ENCODE measurements at regions not wholly inside any gene's neighbourhood (a gene's known extent, or its start where the extent isn't known, plus 50 kb on each side); places are given as distances from the start of the nearest gene placed in this dataset.

- no peak overlapping the region for H2BK15ac ChIP-seq (ENCODE audit: low read depth, poor library complexity, severe bottlenecking)
- no peak overlapping the region for H3K23ac ChIP-seq (ENCODE audit: low read length in 2 of 2)
- H2AFZ ChIP-seq (ENCODE audit: low read depth, low read length): no peak overlapping the region
- H3K27ac ChIP-seq (ENCODE audit: low read length, poor library complexity, severe bottlenecking): no peak overlapping the region
- no peaks in the 10 kb centered on the region for H3K4me1 ChIP-seq (ENCODE audit: control insufficient read depth, insufficient read depth, low read depth, low read length)
- no peak overlapping the region for H4K91ac ChIP-seq (ENCODE audit: low read length)
- no peak overlapping the region for H3K9ac ChIP-seq (ENCODE audit: low read length)
- H3K9me3 ChIP-seq (ENCODE audit: control insufficient read depth, low read length): no peaks in the 10 kb centered on the region
- no CpG with 5 or more reads among the region's 2 CpGs for WGBS
- H3K79me1 ChIP-seq (replicated peaks; ENCODE audit: low read length, poor library complexity, severe bottlenecking): no peaks in the 10 kb centered on the region
- H3K27me3 ChIP-seq (ENCODE audit: control insufficient read depth in 1 of 2, insufficient read depth in 1 of 2, low read length in 2 of 2): no peaks in the 10 kb centered on the region
- no peak overlapping the region for H2AK5ac ChIP-seq (ENCODE audit: low read length, severe bottlenecking)
- no peak overlapping the region for H2BK12ac ChIP-seq (ENCODE audit: low read length in 2 of 2)
- H3K4me3 ChIP-seq (ENCODE audit: insufficient read depth in 1 of 2, low read depth in 1 of 2, low read length in 2 of 2): no peak overlapping the region
- H3K14ac ChIP-seq (ENCODE audit: low read length in 2 of 2): no peak overlapping the region
- H3K4me2 ChIP-seq (ENCODE audit: low read length, poor library complexity, severe bottlenecking): no peak overlapping the region
- H2BK120ac ChIP-seq (ENCODE audit: low read depth, low read length): no peak overlapping the region
- H3K18ac ChIP-seq (ENCODE audit: low read depth in 1 of 2, low read length in 2 of 2): no peak overlapping the region
- no peak overlapping the region for H2BK5ac ChIP-seq (ENCODE audit: low read depth, low read length, poor library complexity, severe bottlenecking)
- no peaks in the 10 kb centered on the region for H3K36me3 ChIP-seq (ENCODE audit: control insufficient read depth in 1 of 2, insufficient read depth in 2 of 2, low read depth in 1 of 2, low read length in 2 of 2)
- no peak for DNase-seq
- H4K8ac ChIP-seq (ENCODE audit: low read length): no peak overlapping the region
- H3K4ac ChIP-seq (ENCODE audit: low read depth in 1 of 2, low read length in 2 of 2): no peak overlapping the region
Measured at GRCh38 chr10:56003555-56003954, 357.5 kb downstream of the ZWINT start.

DNA sequence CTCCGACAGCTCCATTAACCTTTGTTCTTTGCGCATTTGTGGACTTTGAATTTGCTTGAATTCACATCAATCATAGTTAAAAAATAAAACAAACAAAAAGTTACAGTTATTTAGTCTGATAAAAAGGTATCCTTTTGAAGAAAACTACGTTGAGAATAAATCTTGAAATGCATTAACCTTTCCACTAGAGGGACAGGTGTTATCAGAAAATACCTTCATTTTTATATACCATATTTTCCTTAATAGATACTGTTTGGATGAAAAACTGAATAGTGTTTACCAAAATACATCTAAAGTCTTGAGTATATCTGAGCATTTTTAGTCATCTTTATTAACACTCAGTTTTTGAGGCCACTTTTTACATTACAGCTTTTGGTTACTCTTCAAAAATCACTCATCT lies 371.9 kb downstream of the ZWINT start:
- Histone ChIP-seq H3K4ac (ENCODE audit: low read depth in 1 of 2, low read length in 2 of 2) (no peak overlapping the region), H3K9ac (ENCODE audit: low read length) (no peak overlapping the region), H3K79me1 (replicated peaks; ENCODE audit: low read length, poor library complexity, severe bottlenecking) (no peaks in the 10 kb centered on the region), H4K91ac (ENCODE audit: low read length) (no peak overlapping the region), H3K4me3 (ENCODE audit: insufficient read depth in 1 of 2, low read depth in 1 of 2, low read length in 2 of 2) (no peak overlapping the region), H3K27me3 (ENCODE audit: control insufficient read depth in 1 of 2, insufficient read depth in 1 of 2, low read length in 2 of 2) (no peaks in the 10 kb centered on the region), H2BK12ac (ENCODE audit: low read length in 2 of 2) (no peak overlapping the region), H3K36me3 (ENCODE audit: control insufficient read depth in 1 of 2, insufficient read depth in 2 of 2, low read depth in 1 of 2, low read length in 2 of 2) (no peaks in the 10 kb centered on the region), H3K18ac (ENCODE audit: low read depth in 1 of 2, low read length in 2 of 2) (no peak overlapping the region), H2BK15ac (ENCODE audit: low read depth, poor library complexity, severe bottlenecking) (no peak overlapping the region), H2AFZ (ENCODE audit: low read depth, low read length) (no peak overlapping the region), H3K14ac (ENCODE audit: low read length in 2 of 2) (no peak overlapping the region), H3K9me3 (ENCODE audit: control insufficient read depth, low read length) (no peaks in the 10 kb centered on the region), H3K4me1 (ENCODE audit: control insufficient read depth, insufficient read depth, low read depth, low read length) (no peaks in the 10 kb centered on the region), H2BK5ac (ENCODE audit: low read depth, low read length, poor library complexity, severe bottlenecking) (no peak overlapping the region), H4K8ac (ENCODE audit: low read length) (no peak overlapping the region), H2BK120ac (ENCODE audit: low read depth, low read length) (no peak overlapping the region), H2AK5ac (ENCODE audit: low read length, severe bottlenecking) (no peak overlapping the region), H3K23ac (ENCODE audit: low read length in 2 of 2) (no peak overlapping the region), H3K4me2 (ENCODE audit: low read length, poor library complexity, severe bottlenecking) (no peak overlapping the region), H3K27ac (ENCODE audit: low read length, poor library complexity, severe bottlenecking) (no peak overlapping the region)
- WGBS: 100% methylated on average over 1 of the region's 3 CpGs
- no peak for DNase-seq

DNA sequence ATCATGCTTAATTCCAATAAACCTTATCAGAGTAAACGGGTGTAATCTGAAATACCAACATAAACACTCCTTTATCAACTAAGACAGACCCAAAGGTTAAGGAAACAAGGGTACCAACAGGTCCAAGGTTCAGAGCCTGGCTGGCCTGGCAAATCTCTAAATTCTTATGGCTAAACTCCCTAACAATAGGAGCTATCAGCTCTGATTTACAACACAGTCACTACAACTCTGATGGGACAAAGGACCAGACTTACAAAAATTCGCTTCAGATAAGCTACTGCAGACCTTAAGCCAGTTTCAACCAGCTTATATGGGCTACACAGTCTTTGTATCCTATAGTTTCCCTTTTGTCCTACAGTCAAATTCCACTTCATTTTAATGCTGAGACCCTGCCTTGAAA lies 381.9 kb downstream of the ZWINT start:
- 22% methylated on average over 2 of the region's 2 CpGs for WGBS
- Histone ChIP-seq H3K27me3 (ENCODE audit: control insufficient read depth in 1 of 2, insufficient read depth in 1 of 2, low read length in 2 of 2) (no peaks in the 10 kb centered on the region), H3K4me1 (ENCODE audit: control insufficient read depth, insufficient read depth, low read depth, low read length) (no peaks in the 10 kb centered on the region)

GRCh38 chr10:55966101-55966500 lies 395.0 kb downstream of the ZWINT start:
- H3K4me1 ChIP-seq (ENCODE audit: control insufficient read depth, insufficient read depth, low read depth, low read length): no peaks in the 10 kb centered on the region
- H2AK5ac ChIP-seq (ENCODE audit: low read length, severe bottlenecking): no peak overlapping the region
- 85% methylated on average over 2 of the region's 2 CpGs for WGBS
- no peak overlapping the region for H4K8ac ChIP-seq (ENCODE audit: low read length)
- no peaks in the 10 kb centered on the region for H3K36me3 ChIP-seq (ENCODE audit: control insufficient read depth in 1 of 2, insufficient read depth in 2 of 2, low read depth in 1 of 2, low read length in 2 of 2)
- H3K4ac ChIP-seq (ENCODE audit: low read depth in 1 of 2, low read length in 2 of 2): no peak overlapping the region
- H3K27ac ChIP-seq (ENCODE audit: low read length, poor library complexity, severe bottlenecking): no peak overlapping the region
- H3K4me3 ChIP-seq (ENCODE audit: insufficient read depth in 1 of 2, low read depth in 1 of 2, low read length in 2 of 2): no peak overlapping the region
- no peak overlapping the region for H3K9ac ChIP-seq (ENCODE audit: low read length)
- H2AFZ ChIP-seq (ENCODE audit: low read depth, low read length): no peak overlapping the region
- H2BK120ac ChIP-seq (ENCODE audit: low read depth, low read length): no peak overlapping the region
- no peak overlapping the region for H3K4me2 ChIP-seq (ENCODE audit: low read length, poor library complexity, severe bottlenecking)
- H3K14ac ChIP-seq (ENCODE audit: low read length in 2 of 2): no peak overlapping the region
- H2BK12ac ChIP-seq (ENCODE audit: low read length in 2 of 2): no peak overlapping the region
- H3K18ac ChIP-seq (ENCODE audit: low read depth in 1 of 2, low read length in 2 of 2): no peak overlapping the region
- H3K27me3 ChIP-seq (ENCODE audit: control insufficient read depth in 1 of 2, insufficient read depth in 1 of 2, low read length in 2 of 2): no peaks in the 10 kb centered on the region
- H2BK5ac ChIP-seq (ENCODE audit: low read depth, low read length, poor library complexity, severe bottlenecking): no peak overlapping the region
- H4K91ac ChIP-seq (ENCODE audit: low read length): no peak overlapping the region
- no peak overlapping the region for H3K23ac ChIP-seq (ENCODE audit: low read length in 2 of 2)
- peaks cover 2% of the 10 kb centered on the region for H3K9me3 ChIP-seq (ENCODE audit: control insufficient read depth, low read length)
- no peak overlapping the region for H2BK15ac ChIP-seq (ENCODE audit: low read depth, poor library complexity, severe bottlenecking)
- H3K79me1 ChIP-seq (replicated peaks; ENCODE audit: low read length, poor library complexity, severe bottlenecking): no peaks in the 10 kb centered on the region
- DNase-seq: no peak

More for the DNA sequence above, 381.9 kb downstream of the ZWINT start:
- Histone ChIP-seq H3K79me1 (replicated peaks; ENCODE audit: low read length, poor library complexity, severe bottlenecking) (no peaks in the 10 kb centered on the region), H3K4ac (ENCODE audit: low read depth in 1 of 2, low read length in 2 of 2) (no peak overlapping the region), H4K8ac (ENCODE audit: low read length) (no peak overlapping the region), H2BK5ac (ENCODE audit: low read depth, low read length, poor library complexity, severe bottlenecking) (no peak overlapping the region), H3K9ac (ENCODE audit: low read length) (no peak overlapping the region), H3K9me3 (ENCODE audit: control insufficient read depth, low read length) (no peaks in the 10 kb centered on the region), H3K36me3 (ENCODE audit: control insufficient read depth in 1 of 2, insufficient read depth in 2 of 2, low read depth in 1 of 2, low read length in 2 of 2) (no peaks in the 10 kb centered on the region), H2BK120ac (ENCODE audit: low read depth, low read length) (no peak overlapping the region), H3K4me2 (ENCODE audit: low read length, poor library complexity, severe bottlenecking) (no peak overlapping the region), H2BK15ac (ENCODE audit: low read depth, poor library complexity, severe bottlenecking) (no peak overlapping the region), H3K23ac (ENCODE audit: low read length in 2 of 2) (no peak overlapping the region), H3K14ac (ENCODE audit: low read length in 2 of 2) (no peak overlapping the region), H3K4me3 (ENCODE audit: insufficient read depth in 1 of 2, low read depth in 1 of 2, low read length in 2 of 2) (no peak overlapping the region), H3K27ac (ENCODE audit: low read length, poor library complexity, severe bottlenecking) (no peak overlapping the region), H4K91ac (ENCODE audit: low read length) (no peak overlapping the region), H3K18ac (ENCODE audit: low read depth in 1 of 2, low read length in 2 of 2) (no peak overlapping the region), H2BK12ac (ENCODE audit: low read length in 2 of 2) (no peak overlapping the region), H2AK5ac (ENCODE audit: low read length, severe bottlenecking) (no peak overlapping the region), H2AFZ (ENCODE audit: low read depth, low read length) (no peak overlapping the region)
- no peak for DNase-seq
